ENCODE measurements at regions not wholly inside any gene's neighbourhood (a gene's known extent, or its start where the extent isn't known, plus 50 kb on each side); places are given as distances from the start of the nearest gene placed in this dataset.

- DNase-seq (ENCODE audit: low read depth in 2 of 2), result no peak
Measured at GRCh38 chr12:13769273-13769672, 212.1 kb downstream of the GRIN2B start.

GRCh38 chr12:13764748-13765147, 216.7 kb downstream of the GRIN2B start:
- no peak for DNase-seq (ENCODE audit: low read depth in 2 of 2)

- no peak for DNase-seq (ENCODE audit: low read depth in 2 of 2)
Measured at GRCh38 chr12:13749389-13749788, 232.0 kb downstream of the GRIN2B start.

- DNase-seq (ENCODE audit: low read depth in 2 of 2), result no peak
Measured at GRCh38 chr12:13745111-13745860, 236.1 kb downstream of the GRIN2B start.

GRCh38 chr12:13744561-13744960, 236.8 kb downstream of the GRIN2B start:
- no peak for DNase-seq (ENCODE audit: low read depth in 2 of 2)

GRCh38 chr12:13740149-13740545, 241.3 kb downstream of the GRIN2B start:
- DNase-seq (ENCODE audit: low read depth in 2 of 2), result no peak

GRCh38 chr12:13735734-13736133, 245.7 kb downstream of the GRIN2B start:
- no peak for DNase-seq (ENCODE audit: low read depth in 2 of 2)

- no peak for DNase-seq (ENCODE audit: low read depth in 2 of 2)
Measured at GRCh38 chr12:13734584-13735152, 246.7 kb downstream of the GRIN2B start.

- DNase-seq (ENCODE audit: low read depth in 2 of 2), result peak in 1 of 2 donors; percentile 24
Measured at GRCh38 chr12:13727707-13728195, 253.7 kb downstream of the GRIN2B start.

- DNase-seq (ENCODE audit: low read depth in 2 of 2), result no peak
Measured at GRCh38 chr12:13725049-13725448, 256.4 kb downstream of the GRIN2B start.

GRCh38 chr12:13724136-13724535, 257.3 kb downstream of the GRIN2B start:
- DNase-seq (ENCODE audit: low read depth in 2 of 2), result no peak

GRCh38 chr12:13719986-13720385, 261.4 kb downstream of the GRIN2B start:
- DNase-seq (ENCODE audit: low read depth in 2 of 2), result no peak

- no peak for DNase-seq (ENCODE audit: low read depth in 2 of 2)
Measured at GRCh38 chr12:13718271-13718670, 263.1 kb downstream of the GRIN2B start.

- DNase-seq (ENCODE audit: low read depth in 2 of 2), result no peak
Measured at GRCh38 chr12:13716119-13716518, 265.3 kb downstream of the GRIN2B start.

- DNase-seq (ENCODE audit: low read depth in 2 of 2), result no peak
Measured at GRCh38 chr12:13713556-13714410, 267.6 kb downstream of the GRIN2B start.

- DNase-seq (ENCODE audit: low read depth in 2 of 2), result no peak
Measured at GRCh38 chr12:13707829-13708228, 273.6 kb downstream of the GRIN2B start.

GRCh38 chr12:13702381-13702780, 279.0 kb downstream of the GRIN2B start:
- no peak for DNase-seq (ENCODE audit: low read depth in 2 of 2)

- no peak for DNase-seq (ENCODE audit: low read depth in 2 of 2)
Measured at GRCh38 chr12:13701502-13701901, 279.9 kb downstream of the GRIN2B start.

GRCh38 chr12:13697973-13698372, 283.4 kb downstream of the GRIN2B start:
- no peak for DNase-seq (ENCODE audit: low read depth in 2 of 2)

- no peak for DNase-seq (ENCODE audit: low read depth in 2 of 2)
Measured at GRCh38 chr12:13695781-13696180, 285.6 kb downstream of the GRIN2B start.

GRCh38 chr12:13692332-13692731, 289.1 kb downstream of the GRIN2B start:
- DNase-seq (ENCODE audit: low read depth in 2 of 2), result no peak

GRCh38 chr12:13691598-13691997, 289.8 kb downstream of the GRIN2B start:
- DNase-seq (ENCODE audit: low read depth in 2 of 2), result no peak
